ENCODE measurements at regions not wholly inside any gene's neighbourhood (a gene's known extent, or its start where the extent isn't known, plus 50 kb on each side); places are given as distances from the start of the nearest gene placed in this dataset.

GRCh38 chr14:51789114-51789513, 71.3 kb upstream of the GNG2 start:
- DNase-seq (ENCODE audit: low read depth): no peak
- no peak overlapping the region for H3K4me3 ChIP-seq (ENCODE audit: low read length)
- no peak for TF ChIP-seq CTCF (IDR thresholded peaks at IDR 0.05; ENCODE audit: insufficient read depth, low read depth, low read length, missing control alignments)

- TF ChIP-seq CTCF (IDR thresholded peaks at IDR 0.05; ENCODE audit: insufficient read depth, low read depth, low read length, missing control alignments): no peak
- DNase-seq (ENCODE audit: low read depth): peak; percentile 43
- no peak overlapping the region for H3K4me3 ChIP-seq (ENCODE audit: low read length)
Observed at GRCh38 chr14:51789596-51789995, 70.8 kb upstream of the GNG2 start.

GRCh38 chr14:51792809-51793208, 67.6 kb upstream of the GNG2 start:
- H3K4me3 ChIP-seq (ENCODE audit: low read length): no peak overlapping the region
- no peak for DNase-seq (ENCODE audit: low read depth)
- no peak for TF ChIP-seq CTCF (IDR thresholded peaks at IDR 0.05; ENCODE audit: insufficient read depth, low read depth, low read length, missing control alignments)

- no peak for DNase-seq (ENCODE audit: low read depth)
- no peak for TF ChIP-seq CTCF (IDR thresholded peaks at IDR 0.05; ENCODE audit: insufficient read depth, low read depth, low read length, missing control alignments)
- no peak overlapping the region for H3K4me3 ChIP-seq (ENCODE audit: low read length)
Observed at GRCh38 chr14:51805541-51805940, 54.9 kb upstream of the GNG2 start.

- no peak overlapping the region for H3K4me3 ChIP-seq (ENCODE audit: low read length)
- DNase-seq (ENCODE audit: low read depth): no peak
- TF ChIP-seq CTCF (IDR thresholded peaks at IDR 0.05; ENCODE audit: insufficient read depth, low read depth, low read length, missing control alignments): no peak
Observed at GRCh38 chr14:51806026-51807023, 54.1 kb upstream of the GNG2 start.

GRCh38 chr14:51807356-51807755, 53.1 kb upstream of the GNG2 start:
- TF ChIP-seq CTCF (IDR thresholded peaks at IDR 0.05; ENCODE audit: insufficient read depth, low read depth, low read length, missing control alignments): no peak
- no peak for DNase-seq (ENCODE audit: low read depth)
- no peak overlapping the region for H3K4me3 ChIP-seq (ENCODE audit: low read length)
